Fibroblast of peridontal ligament (primary cell): ENCODE measurements at regions not wholly inside any gene's neighbourhood (a gene's known extent, or its start where the extent isn't known, plus 50 kb on each side); places are given as distances from the start of the nearest gene placed in this dataset.
A peak's percentile ranks its signal among the peaks of the same experiment; 100 is the strongest.
"Not testable (repeated sequence)": the region's sequence is repeated elsewhere in the genome, so short reads cannot be mapped to it uniquely, and the experiment has no call there.

Experiments
- DNase-seq: peaks from one replicate; pipeline ENCODE4 v3.0.0-alpha.2; 2010; ENCODE audit errors: extremely low read depth

DNA sequence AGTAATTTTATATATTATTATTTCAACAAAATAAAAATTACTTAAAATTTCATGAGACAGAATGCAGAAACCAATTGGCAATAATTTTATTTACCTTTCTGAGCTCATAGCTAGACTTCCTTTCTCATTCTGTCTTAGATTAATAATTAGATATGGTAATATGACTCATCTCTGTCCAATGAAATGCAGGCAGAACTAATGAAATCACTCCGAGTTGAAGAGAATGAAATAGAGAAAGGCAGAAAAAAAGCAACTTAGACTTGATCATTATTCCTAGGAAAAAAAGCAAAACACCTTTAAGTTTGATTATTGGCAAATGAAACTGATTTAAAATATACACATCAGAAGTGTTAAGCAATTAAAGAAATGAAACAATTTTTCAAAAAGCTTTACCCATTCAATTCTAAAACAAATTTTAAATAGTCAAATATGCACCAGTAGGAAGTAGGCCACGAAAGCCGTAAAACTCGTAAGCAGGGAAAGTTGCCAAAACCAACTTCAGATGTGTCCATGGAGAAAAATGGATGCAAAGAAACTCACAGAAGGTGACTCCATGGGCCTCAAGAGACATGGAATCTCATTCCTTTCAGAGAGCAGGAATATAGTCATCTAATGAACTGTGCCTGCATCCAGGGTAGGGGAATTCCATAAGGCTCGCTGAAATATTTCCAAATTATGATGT is 293.8 kb upstream of the RGS17 start:
- DNase-seq, result no peak

DNA sequence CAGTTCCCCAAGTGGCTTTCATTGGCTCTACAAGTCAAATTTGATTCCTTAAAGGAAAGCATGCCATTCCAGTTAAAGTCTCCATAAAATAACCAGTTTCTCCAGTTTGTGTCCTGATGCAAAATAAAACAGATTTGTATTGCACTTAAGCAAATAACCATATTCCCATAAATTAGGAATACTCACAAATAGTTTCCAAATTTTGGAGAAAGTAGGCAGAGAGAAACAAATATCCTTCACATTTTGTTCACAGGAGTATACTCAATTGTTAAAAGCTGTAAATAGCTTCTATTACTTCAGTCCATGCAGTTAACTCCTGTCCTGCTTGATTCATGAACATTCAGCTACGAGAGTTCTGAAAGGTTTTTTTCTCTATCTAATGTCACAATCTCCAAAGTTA is 281.4 kb upstream of the RGS17 start:
- no peak for DNase-seq

DNA sequence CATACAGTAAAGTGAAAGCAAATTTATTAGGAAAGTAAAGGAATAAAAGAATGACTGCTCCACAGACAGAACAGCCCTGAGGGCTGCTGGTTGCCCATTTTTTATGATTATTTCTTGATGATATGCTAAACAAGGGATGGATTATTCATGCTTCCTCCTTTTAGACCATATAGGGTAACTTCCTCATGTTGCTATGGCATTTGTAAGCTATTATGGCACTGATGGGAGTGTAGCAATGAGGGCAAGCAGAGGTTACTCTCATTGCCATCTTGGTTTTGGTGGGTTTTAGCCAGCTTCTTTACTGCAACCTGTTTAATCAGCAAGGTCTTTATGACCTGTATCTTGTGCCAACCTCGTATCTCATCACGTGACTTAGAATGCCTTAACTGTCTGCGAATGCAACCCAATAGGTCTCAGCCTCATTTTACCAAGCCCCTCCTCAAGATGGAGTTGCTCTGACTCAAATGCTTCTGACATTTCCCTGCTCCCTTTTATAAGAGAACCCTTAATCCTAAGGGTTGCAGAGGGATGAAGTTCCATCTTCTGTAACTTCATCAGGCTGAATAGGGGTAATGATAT is 280.1 kb upstream of the RGS17 start:
- DNase-seq, result no peak

DNA sequence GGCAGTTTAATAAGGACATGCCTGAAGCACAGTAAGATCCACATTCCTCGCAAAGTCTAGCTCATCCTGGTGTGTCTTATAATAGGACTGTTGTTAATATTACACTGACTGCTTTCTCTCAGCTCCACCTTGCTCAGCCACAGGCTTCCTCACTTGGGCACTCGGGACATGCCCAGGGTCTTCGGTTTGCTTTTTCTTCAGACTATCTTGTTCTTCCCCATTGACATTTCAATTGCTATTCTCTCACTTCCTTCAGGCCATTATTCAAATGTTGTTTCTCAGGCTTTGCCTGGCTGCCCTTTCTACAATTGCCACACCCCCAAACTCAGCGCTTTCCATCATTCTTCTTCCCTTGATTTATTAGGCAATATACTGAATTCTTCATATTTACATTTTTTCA is 274.8 kb upstream of the RGS17 start:
- DNase-seq, result no peak

DNA sequence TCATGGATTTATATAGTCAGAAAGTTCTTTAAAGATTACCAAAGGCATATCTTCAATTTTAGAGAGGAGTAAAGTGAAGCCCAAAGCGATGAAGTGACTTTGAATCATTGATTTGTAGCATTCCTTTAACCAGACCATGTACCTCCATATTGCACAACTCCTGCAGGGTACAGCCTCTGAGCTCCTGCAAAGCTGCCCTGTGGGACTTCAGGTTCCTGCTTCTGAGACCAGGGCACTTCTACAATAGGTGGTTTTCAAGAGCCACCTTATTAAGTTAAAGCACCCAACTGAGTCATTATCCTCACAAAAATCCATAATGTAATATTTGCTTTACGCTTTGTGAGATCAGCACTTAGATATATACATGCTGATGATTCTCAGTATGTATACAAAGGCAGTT is 270.7 kb upstream of the RGS17 start:
- no peak for DNase-seq

DNA sequence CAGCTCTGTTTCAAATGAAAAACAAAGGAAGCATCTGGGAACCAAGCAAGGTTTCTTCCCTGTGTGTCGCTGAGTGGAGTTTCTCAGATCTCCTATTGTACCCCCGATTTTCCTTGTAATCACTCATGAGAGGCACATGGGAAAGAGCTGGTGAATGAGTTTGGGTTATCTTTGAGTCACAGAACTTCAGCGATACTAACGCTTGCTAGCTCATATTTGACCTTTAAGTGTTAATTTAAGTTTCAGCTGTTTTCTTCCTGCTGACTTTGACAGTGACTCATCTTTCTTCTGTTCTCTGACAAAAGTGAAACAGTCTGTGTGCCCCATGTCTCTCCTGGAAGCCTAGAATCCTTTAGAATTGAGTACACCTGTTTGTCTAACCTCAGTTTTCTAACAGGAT is 261.1 kb upstream of the RGS17 start:
- DNase-seq, result no peak

DNA sequence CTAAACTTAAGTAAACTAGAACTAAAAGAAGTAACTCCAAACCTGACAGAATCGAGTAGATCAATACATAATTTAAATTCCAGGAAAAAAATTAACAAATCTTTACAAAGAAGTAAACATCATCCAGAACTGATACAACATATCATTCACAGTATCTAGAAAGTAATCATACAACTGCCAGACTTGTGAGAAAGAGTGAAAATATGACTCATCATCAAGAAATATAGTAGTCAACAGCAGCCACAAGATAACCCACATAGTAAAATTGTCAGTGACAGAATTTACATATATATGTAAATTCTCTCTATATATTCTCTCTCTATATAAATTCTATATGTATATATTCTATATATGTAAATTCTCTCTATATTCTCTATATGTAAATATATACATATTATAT is 242.8 kb upstream of the RGS17 start:
- DNase-seq, result no peak

DNA sequence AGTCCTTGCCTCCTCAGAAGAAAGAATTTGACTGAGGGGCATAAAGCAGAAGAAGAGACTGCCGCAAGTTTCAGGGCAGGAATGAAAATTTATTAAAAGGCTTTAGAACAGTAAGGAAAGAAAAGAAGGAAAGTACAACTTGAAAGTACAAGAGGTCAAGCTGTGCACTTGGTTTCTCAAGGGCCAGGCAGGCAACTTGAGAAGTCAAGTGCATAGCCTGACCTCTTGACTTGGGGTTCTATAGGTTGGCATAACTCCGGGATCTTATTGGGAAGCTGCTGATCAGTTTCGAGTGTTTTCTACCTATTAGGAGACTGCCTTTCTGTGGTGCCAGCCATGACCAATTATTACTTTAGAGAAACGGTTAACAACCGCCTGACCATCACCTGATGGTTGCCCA is 237.0 kb upstream of the RGS17 start:
- no peak for DNase-seq

DNA sequence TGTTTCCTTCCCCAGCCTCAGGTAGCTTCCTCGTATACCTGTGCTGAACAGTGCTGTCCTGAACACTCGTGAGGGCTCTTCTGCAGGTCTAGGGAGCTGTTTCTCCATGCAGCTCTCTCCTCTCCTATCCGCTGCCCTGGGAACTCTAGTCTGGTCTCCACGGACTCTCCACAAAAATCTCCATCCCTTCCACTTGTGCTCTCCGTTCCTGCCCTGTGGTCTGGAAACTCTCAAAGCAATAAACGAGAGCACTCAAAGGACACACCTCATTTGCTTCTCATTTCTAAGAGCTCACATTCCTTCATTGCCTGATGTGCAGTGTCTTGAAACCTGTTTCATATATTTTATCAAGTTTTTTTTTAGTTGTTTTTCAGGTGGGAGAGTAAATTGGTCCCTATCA is 235.9 kb upstream of the RGS17 start:
- no peak for DNase-seq

DNA sequence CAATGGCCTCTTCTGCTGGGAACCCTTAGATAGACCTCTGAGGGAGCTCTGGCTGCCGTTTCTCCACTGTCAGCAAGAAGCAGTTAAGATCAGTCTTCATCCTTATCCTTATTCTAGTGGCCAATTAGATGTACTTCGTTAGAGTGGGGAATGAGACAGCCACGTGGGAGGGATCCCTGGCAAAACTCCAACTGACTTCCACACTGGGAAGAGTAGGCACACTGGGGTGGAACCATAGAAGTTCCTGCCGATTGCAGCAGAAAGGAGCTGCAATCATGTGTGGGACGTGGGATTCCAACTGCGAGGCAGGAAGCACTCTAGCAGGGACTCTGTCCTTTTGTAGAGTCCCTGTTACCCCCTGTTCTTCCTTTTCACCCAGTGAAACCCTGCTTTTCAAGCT is 226.3 kb upstream of the RGS17 start:
- no peak for DNase-seq

DNA sequence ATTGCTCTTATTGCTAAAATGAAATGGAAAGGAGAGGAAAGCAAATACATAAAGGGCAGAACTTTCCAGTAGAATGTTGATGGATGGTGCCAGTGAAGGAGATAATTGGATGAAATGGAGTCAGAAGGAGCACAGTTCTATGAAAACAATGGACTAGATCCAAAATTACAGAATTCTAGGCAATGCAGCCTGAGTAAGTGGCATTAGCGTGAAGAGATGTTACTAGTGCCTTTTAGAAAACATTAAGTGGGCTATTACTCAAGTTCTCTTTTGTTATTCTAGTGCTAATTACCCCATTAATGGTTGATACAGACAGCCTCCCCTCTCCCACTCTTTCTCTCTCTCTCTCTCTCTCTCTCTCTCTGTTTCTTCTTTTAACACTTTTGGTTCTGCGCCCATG is 209.5 kb upstream of the RGS17 start:
- DNase-seq, result no peak

DNA sequence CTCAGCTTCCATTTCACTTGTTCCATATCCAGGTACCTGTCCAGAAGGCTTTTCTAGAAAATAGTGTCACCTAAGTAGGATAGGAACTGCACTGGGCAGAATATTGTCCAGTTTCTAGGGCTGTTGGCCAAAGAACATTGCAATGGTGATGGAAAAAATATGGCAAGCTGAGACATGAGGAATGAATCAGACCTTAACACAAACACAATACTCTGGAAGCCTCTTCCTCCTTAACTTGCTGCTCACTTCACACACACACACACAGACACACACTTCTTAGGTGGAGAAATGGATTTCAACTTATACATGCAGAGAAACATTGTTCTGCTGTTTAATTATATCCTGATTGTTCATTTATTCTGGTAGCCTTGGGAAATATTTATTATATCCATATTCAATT is 203.0 kb upstream of the RGS17 start:
- no peak for DNase-seq

DNA sequence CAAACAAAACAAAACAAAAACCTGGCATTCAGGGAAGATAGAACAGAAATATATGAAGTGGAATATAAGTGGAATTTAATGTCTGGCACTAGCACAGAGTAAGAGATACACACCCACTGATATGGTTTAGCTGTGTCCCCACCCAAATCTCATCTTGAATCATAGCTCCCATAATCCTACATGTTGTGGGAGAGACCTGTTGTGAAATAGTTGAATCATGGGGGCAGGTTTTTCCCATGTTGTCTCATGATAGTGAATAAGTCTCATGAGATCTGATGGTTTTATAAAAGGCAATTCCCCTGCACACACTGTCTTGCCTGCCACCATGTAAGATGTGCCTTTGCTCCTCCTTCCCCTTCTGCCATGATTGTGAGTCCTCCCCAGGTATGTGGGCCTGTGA is 200.1 kb upstream of the RGS17 start:
- DNase-seq, result not testable (repeated sequence)

DNA sequence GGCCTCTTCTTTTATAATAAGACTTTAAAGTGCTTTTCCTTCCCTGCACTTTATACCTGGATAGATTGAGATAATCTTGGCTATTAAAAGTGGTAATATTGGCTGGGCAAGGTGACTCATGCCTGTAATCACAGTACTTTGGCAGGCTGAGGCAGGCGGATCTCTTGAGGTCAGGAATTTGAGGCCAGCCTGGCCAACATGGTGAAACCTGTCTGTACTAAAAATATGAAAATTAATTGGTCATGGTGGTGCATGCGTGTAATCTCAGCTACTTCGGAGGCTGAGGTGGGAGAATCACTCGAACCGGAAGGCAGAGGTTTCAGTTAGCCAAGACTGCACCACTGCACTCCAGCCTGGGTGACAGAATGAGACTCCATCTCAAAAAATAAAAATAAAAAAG is 197.1 kb upstream of the RGS17 start:
- no peak for DNase-seq

DNA sequence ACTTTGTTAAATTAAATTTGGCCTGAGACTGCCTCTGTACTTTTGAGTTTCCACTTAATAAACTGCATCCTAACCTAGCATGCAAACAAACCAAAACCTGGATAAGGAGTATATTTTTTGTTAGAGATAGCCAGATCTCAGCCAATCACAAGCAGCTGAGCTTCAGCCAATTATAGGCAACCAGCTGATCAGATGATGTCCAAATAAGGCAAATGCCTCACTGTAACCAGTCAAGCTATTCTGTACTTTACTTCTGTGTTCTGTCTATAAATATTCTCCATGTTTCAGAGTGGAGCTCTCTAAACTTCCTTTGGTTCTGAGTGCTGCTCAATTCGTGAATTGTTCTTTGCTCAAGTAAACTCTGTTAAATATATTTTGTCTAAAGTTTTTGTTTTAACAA is 194.6 kb upstream of the RGS17 start:
- no peak for DNase-seq

DNA sequence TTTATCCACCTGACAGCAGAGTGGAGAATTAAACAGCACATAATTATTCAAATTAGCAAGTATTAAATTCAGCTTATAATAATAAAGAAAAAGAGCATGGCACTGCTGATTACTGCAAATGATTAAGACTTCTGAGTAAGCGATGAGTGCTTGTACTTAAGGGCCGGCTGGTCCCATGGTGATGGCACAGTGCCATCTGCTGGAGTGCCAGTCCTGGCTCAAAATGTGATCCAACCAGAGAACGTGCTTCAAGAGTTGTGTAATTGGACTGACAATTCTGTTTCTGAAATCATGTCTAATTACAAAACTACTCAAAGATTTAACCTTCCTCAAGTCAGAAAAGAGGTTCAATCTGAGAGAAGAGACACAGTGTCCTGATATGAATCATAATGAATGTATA is 181.6 kb upstream of the RGS17 start:
- DNase-seq, result peak; percentile 51

DNA sequence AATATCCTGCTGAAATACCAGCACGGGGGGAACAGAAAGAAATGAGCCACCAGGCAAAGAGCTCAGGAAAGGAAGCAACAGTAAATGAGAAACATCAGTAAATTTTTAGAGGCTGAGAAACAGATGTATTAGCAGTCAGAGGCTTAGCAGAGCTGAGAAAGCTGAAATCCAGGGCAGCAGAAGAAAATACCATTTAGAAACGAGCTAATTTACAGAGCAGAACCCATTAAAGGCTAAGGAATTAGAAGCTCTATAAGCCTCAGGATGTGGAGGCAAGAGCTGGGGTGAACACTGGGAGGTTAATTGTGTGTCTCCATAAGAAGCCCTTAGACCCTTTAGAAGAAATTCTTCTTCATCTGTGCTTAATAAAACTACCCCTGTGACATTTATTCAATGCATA is 178.6 kb upstream of the RGS17 start:
- DNase-seq, result no peak

DNA sequence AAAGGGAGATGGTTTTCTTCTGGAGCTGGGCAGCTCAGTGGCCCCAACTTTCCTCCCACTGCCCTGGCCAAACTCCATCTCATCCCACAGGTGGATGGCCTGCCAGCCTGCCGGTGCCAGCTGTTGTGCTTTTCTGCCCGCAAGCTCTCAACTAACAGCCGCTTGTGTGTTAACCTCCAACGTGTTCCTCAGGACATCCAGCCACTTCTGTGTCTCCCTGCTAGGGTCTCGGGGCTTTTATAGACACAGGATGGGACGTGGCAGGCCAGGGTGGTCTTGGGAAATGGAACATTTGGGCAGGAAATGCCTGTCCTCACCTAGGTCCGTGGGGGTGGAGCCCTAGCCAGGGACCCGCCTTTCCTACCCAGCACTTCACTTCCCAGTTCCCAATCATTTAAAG is 171.1 kb upstream of the RGS17 start:
- DNase-seq, result no peak

DNA sequence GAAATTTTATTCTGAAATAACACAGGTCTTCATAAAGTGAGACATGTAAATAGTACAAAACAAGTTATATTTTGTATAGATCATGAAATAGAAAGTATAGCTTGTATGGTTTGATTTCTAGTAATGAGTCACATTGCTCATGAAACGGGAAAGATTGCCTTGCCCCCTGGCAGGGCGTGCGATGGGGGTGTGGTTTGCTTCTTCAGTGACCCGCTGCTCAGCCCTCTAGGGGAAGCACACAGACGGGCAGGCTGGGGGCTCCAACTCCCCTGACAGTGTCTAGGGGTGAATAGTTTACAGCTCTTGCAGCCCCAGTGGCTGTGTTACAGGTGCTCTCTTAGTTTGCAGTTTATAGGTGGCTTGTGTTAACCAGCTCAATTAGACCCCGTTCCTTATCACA is 170.5 kb upstream of the RGS17 start:
- DNase-seq, result no peak

DNA sequence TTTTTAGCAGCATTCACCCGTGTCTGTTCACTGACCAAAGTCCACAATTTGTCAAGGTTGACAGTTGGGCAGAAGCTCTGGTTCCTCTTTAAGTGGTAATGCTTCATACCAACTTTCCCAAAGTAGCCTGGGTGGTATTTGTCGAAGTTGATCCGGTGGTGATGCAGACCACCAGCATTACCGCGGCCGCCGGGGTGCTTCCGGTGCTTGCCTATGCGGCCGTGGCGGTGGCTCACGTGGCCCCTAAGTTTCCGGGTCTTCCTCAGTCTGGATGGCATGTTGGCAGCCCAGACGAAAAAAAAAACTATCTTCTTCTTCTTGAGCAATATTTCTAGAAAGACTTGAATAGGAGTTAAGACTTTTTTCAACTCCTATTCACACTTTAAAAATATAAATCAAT is 151.4 kb upstream of the RGS17 start:
- DNase-seq, result not testable (repeated sequence)

DNA sequence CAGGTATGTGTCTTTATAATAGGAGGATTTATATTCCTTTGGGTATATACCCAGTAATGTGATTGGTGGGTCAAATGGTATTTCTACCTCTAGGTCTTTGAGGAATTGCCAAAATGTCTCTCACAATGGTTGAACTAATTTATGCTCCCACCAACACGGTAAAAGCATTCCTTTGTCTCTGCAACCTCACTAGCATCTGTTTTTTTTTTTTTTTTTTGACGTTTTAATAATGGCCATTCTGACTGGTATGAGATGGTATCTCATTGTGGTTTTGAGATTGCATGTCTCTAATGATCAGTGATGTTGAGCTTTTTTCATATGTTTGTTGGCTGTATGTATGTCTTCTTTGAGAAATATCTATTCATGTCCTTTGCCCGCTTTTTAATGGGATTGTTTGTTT is 144.9 kb upstream of the RGS17 start:
- DNase-seq, result no peak

DNA sequence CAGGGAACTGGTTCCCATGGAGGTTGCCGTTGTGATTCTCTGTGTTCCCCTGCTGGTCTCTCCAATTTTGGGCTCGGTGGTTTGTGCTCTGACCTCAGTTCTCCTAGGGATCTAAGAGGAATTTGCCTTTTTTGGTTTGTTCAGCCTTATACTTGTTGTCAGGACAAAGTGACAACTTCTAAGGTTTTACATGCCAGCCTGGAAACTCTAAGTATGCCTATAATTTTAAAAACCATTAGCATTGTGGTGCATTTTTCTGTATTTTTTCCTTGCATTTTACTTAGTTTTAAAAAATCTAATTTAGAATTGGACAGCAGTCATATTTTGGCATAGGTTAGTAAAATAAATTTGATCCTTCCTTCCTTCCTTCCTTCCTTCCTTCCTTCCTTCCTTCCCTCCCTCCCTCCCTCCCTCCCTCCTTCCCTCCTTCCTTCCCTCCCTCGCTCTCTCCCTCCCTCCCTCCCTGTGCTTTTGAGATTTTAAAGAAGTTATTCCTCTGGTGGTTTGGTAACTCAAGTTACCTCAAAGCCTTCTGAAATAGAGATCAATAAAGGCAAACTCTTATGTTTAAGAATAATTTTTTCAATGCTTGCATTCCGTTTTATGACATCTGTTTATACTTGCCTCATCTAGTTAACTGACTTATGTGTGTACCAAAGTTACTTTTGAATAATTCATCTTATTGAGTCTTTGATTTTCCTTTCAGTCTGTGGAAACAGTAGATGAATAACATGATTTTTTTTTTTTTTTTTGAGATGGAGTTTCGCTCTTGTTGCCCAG is 141.3 kb upstream of the RGS17 start:
- DNase-seq, result no peak

DNA sequence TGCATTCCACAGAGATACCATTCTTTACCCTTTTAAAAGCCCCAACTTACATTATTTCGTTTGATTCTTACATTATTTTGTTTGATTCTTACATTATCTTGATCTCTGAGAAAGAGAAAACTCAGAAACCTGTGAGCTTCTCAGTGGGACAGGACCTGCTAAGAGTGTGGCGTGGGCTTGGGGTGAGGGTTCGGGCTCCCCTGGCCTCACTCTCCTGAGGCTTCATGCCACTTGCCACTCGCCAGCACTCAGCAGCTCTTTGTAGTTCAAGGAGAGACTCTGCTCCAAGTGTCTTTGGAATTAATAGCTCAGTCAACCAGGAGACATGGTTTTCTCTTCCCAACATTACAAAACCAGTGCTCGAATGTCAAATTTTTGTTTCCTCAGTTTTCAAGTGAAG is 132.4 kb upstream of the RGS17 start:
- no peak for DNase-seq
